GM12878 (cell line): ENCODE measurements at regions not wholly inside any gene's neighbourhood (a gene's known extent, or its start where the extent isn't known, plus 50 kb on each side); places are given as distances from the start of the nearest gene placed in this dataset.
"Not testable (repeated sequence)": the region's sequence is repeated elsewhere in the genome, so short reads cannot be mapped to it uniquely, and the experiment has no call there.

Experiments
- ATAC-seq: fragments of 200-7000 bp; cut with Tn5 transposase; 3 replicates; pipeline ENCODE4 v1.9.1; 2020; ENCODE audit warnings: mild to moderate bottlenecking, moderate library complexity
- BruUV-seq: library from RNA; stranded (reverse); fragments of 400-500 nt; replicated peaks from 2 replicates; lab custom pipeline; 2021; lab: Mats Ljungman, UMichigan
- CTCF ChIA-PET: fragments of 300-600 bp; sonication (Branson Sonifier 250); formaldehyde crosslinking; extraction: SDS; loops from one replicate; lab custom pipeline; 2021; ENCODE audit warnings: inconsistent platforms; lab: Yijun Ruan, JAX
- POLR2A ChIA-PET: fragments of 350-600 bp; formaldehyde crosslinking; extraction: SDS; loops from one replicate; lab custom pipeline; 2021; ENCODE audit warnings: inconsistent platforms; lab: Charles Lee
- RAD21 ChIA-PET: fragments of 300-600 bp; sonication (Branson Sonifier 250); formaldehyde crosslinking; loops from one replicate; lab custom pipeline; 2023; ENCODE audit warnings: antibody characterized with exemption; ENCODE audit not compliant: unreplicated experiment; lab: Charles Lee
- SMC1A ChIA-PET: fragments of 300-600 bp; sonication (Branson Sonifier 250); formaldehyde crosslinking; loops from one replicate; lab custom pipeline; 2023; ENCODE audit not compliant: unreplicated experiment, uncharacterized antibody; lab: Charles Lee
- DNase-seq: peaks from one replicate; pipeline ENCODE4 v3.0.0-alpha.2; 2011; ENCODE audit warnings: low read depth, low spot score
- FAIRE-seq: peaks from 3 replicates; lab custom pipeline; 2011; peaks lifted over from hg19 to GRCh38; lab: Jason Lieb, UNC
- H2AFZ ChIP-seq: 2 replicates; pipeline ENCODE4 v1.6.0; 2011; ENCODE audit warnings: low read depth, low read length, control low read depth; ENCODE audit not compliant: control insufficient read depth
- H3K27ac ChIP-seq: 2 replicates; pipeline ENCODE4 v1.5.1; 2011; ENCODE audit warnings: control low read depth; ENCODE audit not compliant: control insufficient read depth, insufficient read depth
- H3K27me3 ChIP-seq, 2 experiments: replicated peaks in 1 of 2; 2 replicates each; pipeline versions ENCODE4 v1.6.0 to v1.6.1; 2011; ENCODE audit warnings: low read length in 1 of 2; ENCODE audit not compliant: control insufficient read depth in 2 of 2, insufficient read depth in 2 of 2
- H3K36me3 ChIP-seq, 2 experiments: 2 replicates each; pipeline ENCODE4 v1.5.1; 2011; ENCODE audit warnings: low read length in 1 of 2; ENCODE audit not compliant: control insufficient read depth in 2 of 2, insufficient read depth in 2 of 2
- H3K4me1 ChIP-seq: 2 replicates; pipeline ENCODE4 v1.6.1; 2011; ENCODE audit warnings: mild to moderate bottlenecking, low read length, moderate library complexity, mixed read lengths; ENCODE audit not compliant: control insufficient read depth, insufficient read depth
- H3K4me2 ChIP-seq: 2 replicates; pipeline ENCODE4 v1.6.0; 2011; ENCODE audit warnings: control low read depth; ENCODE audit not compliant: control insufficient read depth, insufficient read depth
- H3K4me3 ChIP-seq: fragments of 200-600 bp; sonication (generic); 2 replicates; pipeline ENCODE4 v1.5.1; 2016
- H3K79me2 ChIP-seq: 2 replicates; pipeline ENCODE4 v1.6.0; 2011; ENCODE audit warnings: low read length; ENCODE audit not compliant: control insufficient read depth, insufficient read depth
- H3K9ac ChIP-seq: 2 replicates; pipeline ENCODE4 v1.8.0; 2011; ENCODE audit warnings: low read length, control low read depth, mixed read lengths; ENCODE audit not compliant: control insufficient read depth, insufficient read depth
- H3K9me3 ChIP-seq: replicated peaks from 3 replicates; pipeline ENCODE4 v1.5.1; 2011; ENCODE audit warnings: mild to moderate bottlenecking, low read length; ENCODE audit not compliant: control insufficient read depth, insufficient read depth
- H4K20me1 ChIP-seq: 2 replicates; pipeline ENCODE4 v1.6.0; 2011; ENCODE audit not compliant: control insufficient read depth, insufficient read depth
- BHLHE40 ChIP-seq, 2 experiments: fragments of 450-650 bp in 1 of 2; IDR thresholded peaks; 2 replicates each; pipeline ENCODE4 v1.6.1; 2011 to 2017; ENCODE audit warnings: low read depth in 2 of 2, borderline replicate concordance in 1 of 2, improper control_type of control experiment in 1 of 2, low read length in 1 of 2, mild to moderate bottlenecking in 1 of 2
- CBX5 ChIP-seq: sonication (generic); IDR thresholded peaks from 2 replicates; pipeline ENCODE4 v1.6.1; 2016; ENCODE audit warnings: low read depth, moderate library complexity, mild to moderate bottlenecking, inconsistent platforms
- HCFC1 ChIP-seq: fragments of 150-350 bp; IDR thresholded peaks from 2 replicates; pipeline ENCODE4 v1.6.1; 2014; ENCODE audit warnings: low read length
- IKZF1 ChIP-seq: fragments of 450-650 bp; conservative IDR thresholded peaks from 2 replicates; pipeline ENCODE4 v1.6.1; 2017; ENCODE audit warnings: antibody characterized with exemption, mild to moderate bottlenecking
- SIX5 ChIP-seq: IDR thresholded peaks from 2 replicates; pipeline ENCODE4 v1.6.1; 2011; ENCODE audit warnings: mild to moderate bottlenecking, low read depth, low read length, moderate library complexity; ENCODE audit not compliant: severe bottlenecking
- ZNF384 ChIP-seq: IDR thresholded peaks from 2 replicates; pipeline ENCODE4 v1.6.1; 2012; ENCODE audit warnings: low read depth, mild to moderate bottlenecking, low read length, improper control_type of control experiment, borderline replicate concordance
- WGBS: methylation state at CpG from one replicate; pipeline ENCODE4 v1.1.6; 2016; ENCODE audit warnings: low lambda C conversion rate; ENCODE audit not compliant: insufficient replicate concordance, insufficient coverage; ENCODE audit errors: missing lambda C conversion rate; 5-methylcytosine and 5-hydroxymethylcytosine counted together
- in situ Hi-C: fragments of 300-500 bp; cut with MboI; formaldehyde crosslinking; loops from 9 replicates; pipeline ENCODE4 v1.14.3; 2018; ENCODE audit warnings: mixed read lengths
- intact Hi-C: fragments of 100-400 bp; cut with micrococcal nuclease; formaldehyde crosslinking; loops from one replicate; pipeline ENCODE4 v1.14.2; 2022; ENCODE audit not compliant: unreplicated experiment
- TF ChIP-seq, protein P1 (sequence below): fragments of 450-650 bp; IDR thresholded peaks from 2 replicates; pipeline ENCODE4 v1.6.1; 2017; ENCODE audit warnings: mild to moderate bottlenecking, low read depth, inconsistent platforms; ENCODE audit not compliant: poor library complexity, severe bottlenecking
- TF ChIP-seq, protein P2 (sequence below): IDR thresholded peaks from 2 replicates; pipeline ENCODE4 v1.6.1; 2012; ENCODE audit warnings: low read depth, low read length, improper control_type of control experiment
- TF ChIP-seq, protein P3 (sequence below): IDR thresholded peaks from 2 replicates; pipeline ENCODE4 v1.6.1; 2012; ENCODE audit warnings: mild to moderate bottlenecking, low read depth, low read length

DNA sequence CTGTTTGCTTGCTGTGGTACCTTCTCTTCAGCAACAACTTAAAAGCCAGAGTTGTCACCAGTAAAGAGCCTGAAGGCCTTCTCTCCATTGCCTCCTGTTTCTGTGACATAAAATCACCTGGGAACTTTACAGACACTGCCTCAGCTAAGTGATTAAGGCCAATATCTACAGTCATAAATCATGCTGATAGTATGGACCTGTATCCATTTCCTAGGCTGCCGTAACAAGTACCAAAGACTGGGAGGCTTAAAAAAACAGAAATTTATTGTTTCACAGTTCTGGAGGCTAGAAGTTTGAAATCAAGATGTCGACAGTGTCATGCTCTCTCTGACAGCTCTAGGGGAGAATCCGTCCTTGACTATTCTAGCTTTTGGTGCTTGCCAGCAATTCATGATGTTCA, 108.4 kb upstream of the UNC5B start (continued):
- TF ChIP-seq, protein P1, sequence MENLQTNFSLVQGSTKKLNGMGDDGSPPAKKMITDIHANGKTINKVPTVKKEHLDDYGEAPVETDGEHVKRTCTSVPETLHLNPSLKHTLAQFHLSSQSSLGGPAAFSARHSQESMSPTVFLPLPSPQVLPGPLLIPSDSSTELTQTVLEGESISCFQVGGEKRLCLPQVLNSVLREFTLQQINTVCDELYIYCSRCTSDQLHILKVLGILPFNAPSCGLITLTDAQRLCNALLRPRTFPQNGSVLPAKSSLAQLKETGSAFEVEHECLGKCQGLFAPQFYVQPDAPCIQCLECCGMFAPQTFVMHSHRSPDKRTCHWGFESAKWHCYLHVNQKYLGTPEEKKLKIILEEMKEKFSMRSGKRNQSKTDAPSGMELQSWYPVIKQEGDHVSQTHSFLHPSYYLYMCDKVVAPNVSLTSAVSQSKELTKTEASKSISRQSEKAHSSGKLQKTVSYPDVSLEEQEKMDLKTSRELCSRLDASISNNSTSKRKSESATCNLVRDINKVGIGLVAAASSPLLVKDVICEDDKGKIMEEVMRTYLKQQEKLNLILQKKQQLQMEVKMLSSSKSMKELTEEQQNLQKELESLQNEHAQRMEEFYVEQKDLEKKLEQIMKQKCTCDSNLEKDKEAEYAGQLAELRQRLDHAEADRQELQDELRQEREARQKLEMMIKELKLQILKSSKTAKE = no peak
- no peak for TF ChIP-seq CBX5
- TF ChIP-seq, protein P2, sequence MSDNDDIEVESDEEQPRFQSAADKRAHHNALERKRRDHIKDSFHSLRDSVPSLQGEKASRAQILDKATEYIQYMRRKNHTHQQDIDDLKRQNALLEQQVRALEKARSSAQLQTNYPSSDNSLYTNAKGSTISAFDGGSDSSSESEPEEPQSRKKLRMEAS = no peak
- no peak for TF ChIP-seq SIX5
- TF ChIP-seq ZNF384 = no peak
- TF ChIP-seq BHLHE40 (IDR thresholded peaks at IDR 0.05; ENCODE audit: borderline replicate concordance in 1 of 2, low read depth in 2 of 2, low read length in 1 of 2) = no peak
- TF ChIP-seq, protein P3, sequence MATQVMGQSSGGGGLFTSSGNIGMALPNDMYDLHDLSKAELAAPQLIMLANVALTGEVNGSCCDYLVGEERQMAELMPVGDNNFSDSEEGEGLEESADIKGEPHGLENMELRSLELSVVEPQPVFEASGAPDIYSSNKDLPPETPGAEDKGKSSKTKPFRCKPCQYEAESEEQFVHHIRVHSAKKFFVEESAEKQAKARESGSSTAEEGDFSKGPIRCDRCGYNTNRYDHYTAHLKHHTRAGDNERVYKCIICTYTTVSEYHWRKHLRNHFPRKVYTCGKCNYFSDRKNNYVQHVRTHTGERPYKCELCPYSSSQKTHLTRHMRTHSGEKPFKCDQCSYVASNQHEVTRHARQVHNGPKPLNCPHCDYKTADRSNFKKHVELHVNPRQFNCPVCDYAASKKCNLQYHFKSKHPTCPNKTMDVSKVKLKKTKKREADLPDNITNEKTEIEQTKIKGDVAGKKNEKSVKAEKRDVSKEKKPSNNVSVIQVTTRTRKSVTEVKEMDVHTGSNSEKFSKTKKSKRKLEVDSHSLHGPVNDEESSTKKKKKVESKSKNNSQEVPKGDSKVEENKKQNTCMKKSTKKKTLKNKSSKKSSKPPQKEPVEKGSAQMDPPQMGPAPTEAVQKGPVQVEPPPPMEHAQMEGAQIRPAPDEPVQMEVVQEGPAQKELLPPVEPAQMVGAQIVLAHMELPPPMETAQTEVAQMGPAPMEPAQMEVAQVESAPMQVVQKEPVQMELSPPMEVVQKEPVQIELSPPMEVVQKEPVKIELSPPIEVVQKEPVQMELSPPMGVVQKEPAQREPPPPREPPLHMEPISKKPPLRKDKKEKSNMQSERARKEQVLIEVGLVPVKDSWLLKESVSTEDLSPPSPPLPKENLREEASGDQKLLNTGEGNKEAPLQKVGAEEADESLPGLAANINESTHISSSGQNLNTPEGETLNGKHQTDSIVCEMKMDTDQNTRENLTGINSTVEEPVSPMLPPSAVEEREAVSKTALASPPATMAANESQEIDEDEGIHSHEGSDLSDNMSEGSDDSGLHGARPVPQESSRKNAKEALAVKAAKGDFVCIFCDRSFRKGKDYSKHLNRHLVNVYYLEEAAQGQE = no peak
- TF ChIP-seq IKZF1 = no peak
- TF ChIP-seq HCFC1 = no peak

DNA sequence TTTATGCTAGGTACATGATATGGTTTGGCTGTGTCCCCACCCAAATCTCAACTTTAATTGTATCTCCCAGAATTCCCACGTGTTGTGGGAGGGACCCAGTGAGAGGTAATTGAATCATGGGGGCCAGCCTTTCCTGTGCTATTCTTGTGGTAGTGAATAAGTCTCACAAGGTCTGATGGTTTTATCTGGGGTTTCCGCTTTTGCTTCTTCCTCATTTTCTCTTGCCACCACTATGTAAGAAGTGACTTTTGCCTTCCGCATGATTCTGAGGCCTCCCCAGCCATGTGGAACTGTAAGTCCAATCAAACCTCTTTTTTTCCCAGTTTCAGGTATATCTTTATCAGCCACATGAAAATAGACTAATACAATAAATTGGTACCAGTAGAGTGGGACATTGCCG, 106.2 kb upstream of the UNC5B start:
- H4K20me1 ChIP-seq, H3K79me2 ChIP-seq, in situ Hi-C loops, H3K27me3 ChIP-seq, DNase-seq, intact Hi-C loops, FAIRE-seq, H3K4me2 ChIP-seq, POLR2A ChIA-PET, H2AFZ ChIP-seq, H3K4me3 ChIP-seq, BruUV-seq, SMC1A ChIA-PET, H3K9me3 ChIP-seq, H3K9ac ChIP-seq, H3K36me3 ChIP-seq, H3K27ac ChIP-seq, CTCF ChIA-PET, ATAC-seq, RAD21 ChIA-PET, H3K4me1 ChIP-seq: not testable (repeated sequence)
- WGBS = 8% methylated on average over 4 of the region's 4 CpGs

DNA sequence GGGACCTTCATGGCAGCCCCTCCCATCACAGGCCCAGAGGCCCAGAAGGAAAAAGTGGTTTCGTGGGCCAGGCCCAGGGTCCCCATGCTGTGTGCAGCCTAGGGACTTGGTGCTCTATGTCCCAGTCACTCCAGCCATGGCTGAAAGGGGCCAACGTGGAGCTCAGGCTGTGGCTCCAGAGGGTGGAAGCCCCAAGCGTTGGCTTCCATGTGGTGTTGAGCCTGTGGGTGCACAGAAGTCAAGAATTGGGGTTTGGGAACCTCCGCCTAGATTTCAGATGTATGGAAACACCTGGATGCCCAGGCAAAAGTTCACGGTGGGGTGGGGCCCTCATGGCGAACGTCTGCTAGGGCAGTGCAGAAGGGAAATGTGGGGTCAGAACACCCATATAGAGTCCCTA, 105.3 kb upstream of the UNC5B start:
- RAD21 ChIA-PET, in situ Hi-C loops, H3K9ac ChIP-seq, H3K4me1 ChIP-seq, H4K20me1 ChIP-seq, intact Hi-C loops, DNase-seq, CTCF ChIA-PET, H3K4me2 ChIP-seq, ATAC-seq, H3K36me3 ChIP-seq, POLR2A ChIA-PET, H3K27ac ChIP-seq, H3K4me3 ChIP-seq, H3K9me3 ChIP-seq, FAIRE-seq, H2AFZ ChIP-seq, SMC1A ChIA-PET, H3K27me3 ChIP-seq, H3K79me2 ChIP-seq, BruUV-seq: not testable (repeated sequence)
- 35% methylated on average over 7 of the region's 7 CpGs for WGBS
